ENCODE measurements at regions not wholly inside any gene's neighbourhood (a gene's known extent, or its start where the extent isn't known, plus 50 kb on each side); places are given as distances from the start of the nearest gene placed in this dataset.

GRCh38 chr16:75780669-75781068 is 54.4 kb upstream of the CPHXL start:
- H3K27me3 Mint-ChIP-seq = peaks cover 58% of the 10 kb centered on the region
- H3K4me3 Mint-ChIP-seq = no peak overlapping the region

DNA sequence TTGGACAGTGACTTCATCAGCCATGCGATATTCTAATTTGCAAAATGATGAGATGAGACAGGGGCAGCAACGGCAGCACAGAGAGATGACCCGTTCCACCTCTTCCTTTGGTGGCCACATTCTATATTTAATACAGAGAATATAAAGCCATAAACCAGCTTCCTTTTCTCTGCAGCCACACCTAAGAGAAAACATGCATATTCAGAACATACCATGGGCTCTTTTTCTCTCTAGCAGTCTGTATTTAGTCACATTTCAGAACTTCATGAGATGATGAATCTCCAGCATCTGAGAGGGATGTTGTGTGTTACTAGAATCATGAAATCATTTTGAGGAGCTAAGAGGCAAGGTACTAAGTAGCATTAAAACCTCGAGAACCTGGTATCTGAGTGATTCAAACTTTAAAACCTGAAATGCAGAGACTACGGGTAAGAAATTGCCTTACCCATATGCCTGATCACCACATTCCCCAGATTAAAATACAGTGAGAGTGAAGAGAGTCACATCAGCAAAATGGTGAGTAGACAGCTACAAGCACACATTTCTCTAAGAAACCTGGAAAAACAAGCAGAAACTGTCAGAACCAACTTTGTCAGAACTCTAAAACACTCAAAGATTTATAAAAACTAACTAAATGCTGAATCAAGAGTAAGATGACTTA is 55.5 kb upstream of the CPHXL start:
- no peaks in the 10 kb centered on the region for H3K4me1 Mint-ChIP-seq (ENCODE audit: low read depth)
- H3K36me3 Mint-ChIP-seq (ENCODE audit: low read depth) = no peaks in the 10 kb centered on the region
- H3K27me3 Mint-ChIP-seq = peaks cover 54% of the 10 kb centered on the region
- H3K4me3 Mint-ChIP-seq = no peak overlapping the region
- no peaks in the 10 kb centered on the region for H3K9me3 Mint-ChIP-seq
- H3K27ac Mint-ChIP-seq = no peak overlapping the region

More at GRCh38 chr16:75780669-75781068, 54.4 kb upstream of the CPHXL start:
- H3K4me1 Mint-ChIP-seq (ENCODE audit: low read depth) = no peaks in the 10 kb centered on the region
- H3K9me3 Mint-ChIP-seq = no peaks in the 10 kb centered on the region
- H3K36me3 Mint-ChIP-seq (ENCODE audit: low read depth) = no peaks in the 10 kb centered on the region
- no peak overlapping the region for H3K27ac Mint-ChIP-seq

- Mint-ChIP-seq H3K9me3 (no peaks in the 10 kb centered on the region), H3K27me3 (peaks cover 39% of the 10 kb centered on the region)
Observed at GRCh38 chr16:75787440-75787839, 61.1 kb upstream of the CPHXL start.

DNA sequence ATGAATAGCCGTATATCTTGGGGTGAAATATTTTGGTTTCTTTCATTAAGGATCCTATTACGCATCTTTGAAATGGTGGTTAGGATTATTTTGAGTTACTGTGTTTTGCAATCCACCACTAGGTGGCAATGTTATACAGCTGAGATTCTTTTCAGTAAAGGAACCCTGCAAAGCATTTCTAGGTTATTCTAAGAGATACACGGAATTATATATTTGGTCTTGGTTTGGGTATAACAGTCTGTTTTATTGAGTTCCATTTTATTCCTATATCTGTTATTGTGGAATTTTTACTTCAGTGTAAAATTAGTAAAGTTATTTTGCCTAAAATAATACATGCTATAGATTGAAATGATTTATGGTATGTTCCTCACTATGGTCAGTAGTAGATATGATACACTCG is 62.9 kb upstream of the CPHXL start:
- no peaks in the 10 kb centered on the region for H3K4me1 Mint-ChIP-seq (ENCODE audit: low read depth)
- H3K27me3 Mint-ChIP-seq = peaks cover 27% of the 10 kb centered on the region
- H3K36me3 Mint-ChIP-seq (ENCODE audit: low read depth) = no peaks in the 10 kb centered on the region
- no peaks in the 10 kb centered on the region for H3K9me3 Mint-ChIP-seq
- no peak overlapping the region for H3K4me3 Mint-ChIP-seq
- H3K27ac Mint-ChIP-seq = no peak overlapping the region

More at GRCh38 chr16:75787440-75787839, 61.1 kb upstream of the CPHXL start:
- Mint-ChIP-seq H3K27ac (no peak overlapping the region), H3K36me3 (ENCODE audit: low read depth) (no peaks in the 10 kb centered on the region), H3K4me1 (ENCODE audit: low read depth) (no peaks in the 10 kb centered on the region), H3K4me3 (no peak overlapping the region)

GRCh38 chr16:75792771-75793492 is 66.6 kb upstream of the CPHXL start:
- H3K9me3 Mint-ChIP-seq = no peaks in the 10 kb centered on the region
- no peaks in the 10 kb centered on the region for H3K4me1 Mint-ChIP-seq (ENCODE audit: low read depth)
- no peak overlapping the region for H3K4me3 Mint-ChIP-seq
- no peaks in the 10 kb centered on the region for H3K36me3 Mint-ChIP-seq (ENCODE audit: low read depth)
- peaks cover 25% of the 10 kb centered on the region for H3K27me3 Mint-ChIP-seq
- H3K27ac Mint-ChIP-seq = no peak overlapping the region

DNA sequence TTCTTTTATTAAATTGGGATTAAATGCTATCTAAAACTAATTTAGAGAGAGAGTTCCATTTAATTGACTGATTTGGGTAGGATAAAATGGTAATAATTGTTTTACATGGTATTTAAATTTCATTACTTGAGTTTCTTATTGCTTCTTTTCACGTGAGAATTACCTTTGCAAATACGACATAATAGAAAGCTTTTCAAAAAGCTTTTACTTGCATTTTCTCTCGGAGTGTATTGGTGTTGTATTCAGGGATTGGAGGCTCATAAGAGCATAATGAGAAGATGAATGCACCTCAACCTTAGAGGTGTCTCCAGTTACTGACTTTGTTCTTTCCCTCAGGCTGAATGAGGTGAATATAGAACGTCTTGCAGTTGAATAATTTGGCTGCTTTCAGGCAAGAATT is 67.4 kb upstream of the CPHXL start:
- Mint-ChIP-seq H3K4me1 (ENCODE audit: low read depth) (no peaks in the 10 kb centered on the region), H3K9me3 (no peaks in the 10 kb centered on the region), H3K36me3 (ENCODE audit: low read depth) (no peaks in the 10 kb centered on the region), H3K4me3 (no peak overlapping the region), H3K27ac (no peak overlapping the region), H3K27me3 (peaks cover 22% of the 10 kb centered on the region)

GRCh38 chr16:75794426-75794825 is 68.1 kb upstream of the CPHXL start:
- Mint-ChIP-seq H3K4me1 (ENCODE audit: low read depth) (no peaks in the 10 kb centered on the region), H3K9me3 (no peaks in the 10 kb centered on the region), H3K36me3 (ENCODE audit: low read depth) (no peaks in the 10 kb centered on the region), H3K27me3 (peaks cover 20% of the 10 kb centered on the region), H3K4me3 (no peak overlapping the region), H3K27ac (no peak overlapping the region)

DNA sequence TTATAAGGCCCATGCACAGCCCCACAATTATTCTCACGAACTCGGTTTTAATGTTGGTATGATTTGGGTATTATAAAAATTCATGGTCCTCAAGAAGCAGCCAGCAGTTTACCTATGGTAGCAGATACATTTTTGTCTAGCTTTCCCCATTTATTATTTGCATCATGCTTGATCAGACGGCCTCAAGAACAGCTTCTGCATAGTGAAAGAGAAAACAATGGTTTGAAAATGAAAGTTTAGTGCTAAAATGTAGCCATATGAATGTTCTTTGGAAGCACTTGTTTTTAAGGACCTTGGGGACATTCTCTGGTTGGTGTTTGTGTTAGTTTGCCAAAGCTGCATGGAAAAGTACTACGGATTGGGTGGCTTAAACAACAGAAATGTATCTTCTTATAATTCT is 72.4 kb upstream of the CPHXL start:
- Mint-ChIP-seq H3K36me3 (ENCODE audit: low read depth) (no peaks in the 10 kb centered on the region), H3K4me1 (ENCODE audit: low read depth) (no peaks in the 10 kb centered on the region), H3K27me3 (peaks cover 18% of the 10 kb centered on the region), H3K9me3 (no peaks in the 10 kb centered on the region), H3K4me3 (no peak overlapping the region), H3K27ac (no peak overlapping the region)

- no peaks in the 10 kb centered on the region for H3K9me3 Mint-ChIP-seq
- no peaks in the 10 kb centered on the region for H3K36me3 Mint-ChIP-seq (ENCODE audit: low read depth)
- H3K4me3 Mint-ChIP-seq = no peak overlapping the region
- H3K4me1 Mint-ChIP-seq (ENCODE audit: low read depth) = no peaks in the 10 kb centered on the region
- H3K27me3 Mint-ChIP-seq = peaks cover 29% of the 10 kb centered on the region
- no peak overlapping the region for H3K27ac Mint-ChIP-seq
Observed at GRCh38 chr16:75801307-75801706, 75.0 kb upstream of the CPHXL start.

DNA sequence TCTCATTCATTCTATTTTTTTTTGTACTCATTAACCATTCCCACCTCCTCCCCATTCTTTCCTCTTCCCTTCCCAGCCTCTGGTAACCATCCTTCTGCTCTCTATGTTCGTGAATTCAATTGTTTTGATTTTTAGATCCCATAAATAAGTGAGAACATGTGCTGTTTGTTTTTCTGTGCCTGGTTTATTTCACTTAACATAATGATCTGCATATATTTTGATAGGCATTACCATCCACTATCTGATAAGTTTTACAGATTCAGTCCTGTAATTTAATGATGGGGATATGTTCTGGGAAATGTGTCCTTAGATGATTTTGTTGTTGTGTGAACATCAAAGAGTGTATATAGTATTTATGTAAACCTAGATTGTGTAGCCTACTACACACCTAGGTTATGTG is 77.5 kb upstream of the CPHXL start:
- Mint-ChIP-seq H3K4me1 (ENCODE audit: low read depth) (no peaks in the 10 kb centered on the region), H3K9me3 (no peaks in the 10 kb centered on the region), H3K4me3 (no peak overlapping the region), H3K27ac (no peak overlapping the region), H3K36me3 (ENCODE audit: low read depth) (no peaks in the 10 kb centered on the region), H3K27me3 (peaks cover 26% of the 10 kb centered on the region)

- no peaks in the 10 kb centered on the region for H3K4me1 Mint-ChIP-seq (ENCODE audit: low read depth)
- H3K36me3 Mint-ChIP-seq (ENCODE audit: low read depth) = no peaks in the 10 kb centered on the region
- no peak overlapping the region for H3K27ac Mint-ChIP-seq
- H3K4me3 Mint-ChIP-seq = no peak overlapping the region
- H3K27me3 Mint-ChIP-seq = peaks cover 26% of the 10 kb centered on the region
- no peaks in the 10 kb centered on the region for H3K9me3 Mint-ChIP-seq
Observed at GRCh38 chr16:75804368-75804767, 78.1 kb upstream of the CPHXL start.

DNA sequence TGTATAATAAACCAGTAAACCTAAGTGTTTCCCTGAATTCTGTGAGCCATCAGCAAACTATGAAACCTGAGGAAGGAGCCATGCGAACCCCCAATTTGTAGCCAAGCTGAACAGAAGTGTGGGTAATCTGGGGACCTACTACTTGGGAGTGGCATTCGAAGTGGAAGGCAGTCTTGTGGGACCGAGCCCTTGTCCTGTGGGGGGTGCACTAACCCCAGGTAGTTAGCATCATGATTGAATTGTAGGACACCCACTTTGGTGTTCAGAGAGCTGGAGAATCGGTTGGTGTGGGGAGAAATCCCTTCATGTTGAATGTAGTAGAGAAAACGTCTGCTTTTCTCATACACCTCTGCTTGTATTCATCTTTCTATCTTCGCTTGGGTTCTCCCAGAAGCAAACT is 79.7 kb upstream of the CPHXL start:
- H3K4me3 Mint-ChIP-seq = no peak overlapping the region
- no peak overlapping the region for H3K27ac Mint-ChIP-seq
- H3K9me3 Mint-ChIP-seq = no peaks in the 10 kb centered on the region
- H3K4me1 Mint-ChIP-seq (ENCODE audit: low read depth) = no peaks in the 10 kb centered on the region
- no peaks in the 10 kb centered on the region for H3K36me3 Mint-ChIP-seq (ENCODE audit: low read depth)
- peaks cover 24% of the 10 kb centered on the region for H3K27me3 Mint-ChIP-seq

DNA sequence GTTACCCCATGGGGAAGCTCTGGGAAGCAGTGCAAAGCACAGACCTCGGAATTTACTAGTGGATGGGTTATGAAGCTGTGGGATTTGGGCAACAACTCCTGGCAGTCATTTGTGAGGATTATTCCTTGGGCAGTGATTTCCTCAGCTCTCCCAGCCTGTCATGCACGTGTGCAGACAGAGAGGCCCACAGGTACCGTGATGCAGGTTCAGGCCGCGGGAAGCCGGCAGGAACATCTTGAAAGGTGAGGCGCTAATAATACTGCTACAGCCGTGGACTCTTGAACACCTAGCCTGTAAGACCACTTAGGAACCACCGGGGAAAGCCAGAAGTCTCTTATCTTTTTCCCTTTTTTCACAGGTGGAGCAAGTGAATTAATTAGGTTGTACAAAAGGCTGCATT is 80.2 kb upstream of the CPHXL start:
- H3K9me3 Mint-ChIP-seq = no peaks in the 10 kb centered on the region
- H3K36me3 Mint-ChIP-seq (ENCODE audit: low read depth) = no peaks in the 10 kb centered on the region
- H3K4me1 Mint-ChIP-seq (ENCODE audit: low read depth) = no peaks in the 10 kb centered on the region
- H3K27ac Mint-ChIP-seq = no peak overlapping the region
- no peak overlapping the region for H3K4me3 Mint-ChIP-seq
- peaks cover 23% of the 10 kb centered on the region for H3K27me3 Mint-ChIP-seq

- H3K9me3 Mint-ChIP-seq = no peaks in the 10 kb centered on the region
- peaks cover 27% of the 10 kb centered on the region for H3K27me3 Mint-ChIP-seq
- H3K4me3 Mint-ChIP-seq = no peak overlapping the region
- no peaks in the 10 kb centered on the region for H3K4me1 Mint-ChIP-seq (ENCODE audit: low read depth)
- H3K36me3 Mint-ChIP-seq (ENCODE audit: low read depth) = no peaks in the 10 kb centered on the region
- H3K27ac Mint-ChIP-seq = no peak overlapping the region
Observed at GRCh38 chr16:75810342-75810741, 84.1 kb upstream of the CPHXL start.

DNA sequence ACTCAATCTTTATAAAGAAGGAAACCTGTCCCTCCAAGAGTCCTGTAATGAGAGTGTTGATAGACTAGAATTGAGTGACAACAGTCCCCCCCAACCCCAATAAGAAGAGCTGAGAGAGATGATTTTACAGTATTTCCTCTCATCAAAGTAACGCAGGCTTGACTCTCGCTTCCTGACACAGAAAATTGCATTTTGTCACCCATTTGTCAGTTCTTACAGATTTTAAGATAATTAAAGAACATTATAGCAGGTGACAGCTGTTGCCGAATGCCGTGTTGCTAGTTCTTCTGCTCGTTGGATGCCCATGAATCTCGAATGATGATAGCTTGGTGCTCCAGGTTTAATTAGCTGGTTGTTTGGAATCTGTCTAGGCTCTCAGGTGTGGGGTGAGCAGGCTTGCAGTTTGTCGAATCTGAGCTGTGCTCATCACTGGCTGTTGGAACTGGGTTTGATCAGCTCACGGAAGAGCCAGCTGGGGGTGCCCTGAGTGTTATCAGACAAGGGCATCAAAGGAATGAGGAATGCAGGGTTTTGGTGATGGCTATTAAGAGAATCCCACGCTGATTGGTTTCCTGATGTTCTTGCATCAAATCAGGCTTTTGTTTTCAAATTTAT is 84.8 kb upstream of the CPHXL start:
- Mint-ChIP-seq H3K27ac (no peak overlapping the region), H3K4me1 (ENCODE audit: low read depth) (no peaks in the 10 kb centered on the region), H3K9me3 (no peaks in the 10 kb centered on the region), H3K27me3 (peaks cover 19% of the 10 kb centered on the region), H3K36me3 (ENCODE audit: low read depth) (no peaks in the 10 kb centered on the region), H3K4me3 (no peak overlapping the region)
